ENCODE measurements at regions not wholly inside any gene's neighbourhood (a gene's known extent, or its start where the extent isn't known, plus 50 kb on each side); places are given as distances from the start of the nearest gene placed in this dataset.

DNA sequence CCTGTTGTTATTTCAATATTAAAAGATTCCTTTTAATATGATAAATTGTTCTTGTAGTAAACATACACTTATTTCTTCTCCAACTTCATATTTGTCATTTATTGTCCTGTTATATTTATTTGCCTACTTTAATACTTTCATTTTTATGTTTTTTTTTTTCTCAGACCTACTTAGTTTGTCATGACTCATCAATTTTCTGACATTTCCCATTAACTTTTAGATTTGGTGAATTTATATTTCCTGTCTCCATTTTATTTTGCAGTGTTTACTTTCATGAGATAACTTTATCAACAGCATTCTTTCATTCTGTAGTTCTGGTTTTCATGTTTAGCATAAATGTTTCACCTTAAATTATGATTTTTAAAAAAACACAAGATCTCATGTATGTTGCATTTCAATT, 788.7 kb downstream of the EFNA5 start:
- Mint-ChIP-seq H3K4me3 (ENCODE audit: unreplicated experiment) (no peak overlapping the region), H3K9me3 (ENCODE audit: unreplicated experiment) (peaks cover 4% of the 10 kb centered on the region), H3K4me1 (ENCODE audit: unreplicated experiment) (no peaks in the 10 kb centered on the region), H3K36me3 (ENCODE audit: low read depth, unreplicated experiment) (no peaks in the 10 kb centered on the region), H3K27me3 (ENCODE audit: unreplicated experiment) (peaks cover 3% of the 10 kb centered on the region), H3K27ac (ENCODE audit: unreplicated experiment) (no peak overlapping the region)
- TF ChIP-seq, protein P1, sequence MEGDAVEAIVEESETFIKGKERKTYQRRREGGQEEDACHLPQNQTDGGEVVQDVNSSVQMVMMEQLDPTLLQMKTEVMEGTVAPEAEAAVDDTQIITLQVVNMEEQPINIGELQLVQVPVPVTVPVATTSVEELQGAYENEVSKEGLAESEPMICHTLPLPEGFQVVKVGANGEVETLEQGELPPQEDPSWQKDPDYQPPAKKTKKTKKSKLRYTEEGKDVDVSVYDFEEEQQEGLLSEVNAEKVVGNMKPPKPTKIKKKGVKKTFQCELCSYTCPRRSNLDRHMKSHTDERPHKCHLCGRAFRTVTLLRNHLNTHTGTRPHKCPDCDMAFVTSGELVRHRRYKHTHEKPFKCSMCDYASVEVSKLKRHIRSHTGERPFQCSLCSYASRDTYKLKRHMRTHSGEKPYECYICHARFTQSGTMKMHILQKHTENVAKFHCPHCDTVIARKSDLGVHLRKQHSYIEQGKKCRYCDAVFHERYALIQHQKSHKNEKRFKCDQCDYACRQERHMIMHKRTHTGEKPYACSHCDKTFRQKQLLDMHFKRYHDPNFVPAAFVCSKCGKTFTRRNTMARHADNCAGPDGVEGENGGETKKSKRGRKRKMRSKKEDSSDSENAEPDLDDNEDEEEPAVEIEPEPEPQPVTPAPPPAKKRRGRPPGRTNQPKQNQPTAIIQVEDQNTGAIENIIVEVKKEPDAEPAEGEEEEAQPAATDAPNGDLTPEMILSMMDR (IDR thresholded peaks at IDR 0.05; ENCODE audit: unreplicated experiment), result no peak
- DNase-seq (ENCODE audit: low spot score), result no peak

DNA sequence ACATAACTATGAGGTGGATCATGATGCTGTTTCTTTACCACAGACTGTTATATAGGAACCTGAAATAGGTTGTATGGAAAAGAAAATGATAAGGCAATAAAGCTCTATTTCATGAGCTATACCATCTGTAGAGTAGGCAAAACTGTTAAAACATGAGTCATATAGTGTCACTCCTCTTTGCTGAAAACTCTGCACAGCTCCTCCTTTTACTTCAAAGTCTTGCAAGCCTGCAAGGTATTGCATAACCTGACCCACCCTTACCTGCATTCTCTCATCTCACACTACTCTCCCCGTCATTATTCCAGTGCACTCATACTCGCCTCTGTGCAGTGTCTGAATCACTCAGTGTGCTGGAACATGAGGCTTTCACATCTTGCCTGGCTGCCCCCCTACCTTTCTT, 790.1 kb downstream of the EFNA5 start:
- Mint-ChIP-seq H3K27ac (ENCODE audit: unreplicated experiment) (no peak overlapping the region), H3K27me3 (ENCODE audit: unreplicated experiment) (peaks cover 5% of the 10 kb centered on the region), H3K4me1 (ENCODE audit: unreplicated experiment) (no peaks in the 10 kb centered on the region), H3K4me3 (ENCODE audit: unreplicated experiment) (no peak overlapping the region), H3K36me3 (ENCODE audit: low read depth, unreplicated experiment) (no peaks in the 10 kb centered on the region), H3K9me3 (ENCODE audit: unreplicated experiment) (peaks cover 4% of the 10 kb centered on the region)
- DNase-seq (ENCODE audit: low spot score), result no peak
- TF ChIP-seq, protein P1 (IDR thresholded peaks at IDR 0.05; ENCODE audit: unreplicated experiment), result no peak

DNA sequence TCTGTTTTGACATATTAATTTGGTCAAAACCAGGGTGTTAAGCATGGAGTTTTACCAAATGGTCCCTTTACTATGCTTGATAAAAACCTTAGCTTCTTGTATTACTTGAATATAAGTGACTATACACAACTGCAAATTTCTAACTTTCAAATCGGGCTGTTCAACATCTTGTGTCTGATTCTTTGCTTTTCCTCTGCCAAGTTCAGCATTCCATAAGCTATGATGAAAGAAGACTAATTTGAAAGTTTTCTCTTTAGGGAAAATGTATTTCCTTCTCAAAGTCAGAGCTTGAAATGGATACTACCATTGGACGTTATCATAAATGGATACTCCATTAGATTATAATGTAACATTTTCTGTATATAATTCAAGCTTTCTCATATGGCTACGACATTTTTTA, 792.9 kb downstream of the EFNA5 start:
- Mint-ChIP-seq H3K9me3 (ENCODE audit: unreplicated experiment) (peaks cover 4% of the 10 kb centered on the region), H3K27ac (ENCODE audit: unreplicated experiment) (no peak overlapping the region), H3K36me3 (ENCODE audit: low read depth, unreplicated experiment) (no peaks in the 10 kb centered on the region), H3K27me3 (ENCODE audit: unreplicated experiment) (peaks cover 5% of the 10 kb centered on the region), H3K4me3 (ENCODE audit: unreplicated experiment) (no peak overlapping the region), H3K4me1 (ENCODE audit: unreplicated experiment) (no peaks in the 10 kb centered on the region)
- DNase-seq (ENCODE audit: low spot score), result no peak
- TF ChIP-seq, protein P1 (IDR thresholded peaks at IDR 0.05; ENCODE audit: unreplicated experiment), result no peak

DNA sequence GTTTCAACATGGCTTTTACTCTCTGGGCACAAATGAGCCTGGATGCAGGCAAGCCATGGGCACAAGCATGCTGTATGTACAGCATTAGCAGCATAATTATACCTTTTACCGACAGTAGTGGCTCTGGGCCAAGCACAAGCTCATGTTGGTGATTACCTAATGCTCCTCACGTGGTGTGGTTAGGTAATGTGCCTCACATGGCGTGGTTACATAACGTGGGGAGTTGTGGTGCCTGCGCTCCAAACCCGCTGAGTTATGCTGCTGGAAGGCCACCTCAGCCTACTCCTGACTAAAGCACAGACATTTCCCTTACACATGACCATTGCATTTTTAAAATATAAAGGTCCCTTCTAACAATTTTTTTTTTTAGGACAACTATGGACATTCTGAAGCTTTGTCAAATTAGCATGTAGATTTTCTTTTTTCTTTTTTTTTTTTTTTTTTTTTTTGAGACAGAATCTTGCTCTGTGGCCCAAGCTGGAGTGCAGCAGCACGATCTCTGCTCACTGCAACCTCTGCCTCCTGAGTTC, 794.0 kb downstream of the EFNA5 start:
- Mint-ChIP-seq H3K4me3 (ENCODE audit: unreplicated experiment) (no peak overlapping the region), H3K27ac (ENCODE audit: unreplicated experiment) (no peak overlapping the region), H3K4me1 (ENCODE audit: unreplicated experiment) (no peaks in the 10 kb centered on the region), H3K9me3 (ENCODE audit: unreplicated experiment) (peaks cover 4% of the 10 kb centered on the region), H3K36me3 (ENCODE audit: low read depth, unreplicated experiment) (no peaks in the 10 kb centered on the region), H3K27me3 (ENCODE audit: unreplicated experiment) (peaks cover 5% of the 10 kb centered on the region)
- TF ChIP-seq, protein P1 (IDR thresholded peaks at IDR 0.05; ENCODE audit: unreplicated experiment), result no peak
- no peak for DNase-seq (ENCODE audit: low spot score)

DNA sequence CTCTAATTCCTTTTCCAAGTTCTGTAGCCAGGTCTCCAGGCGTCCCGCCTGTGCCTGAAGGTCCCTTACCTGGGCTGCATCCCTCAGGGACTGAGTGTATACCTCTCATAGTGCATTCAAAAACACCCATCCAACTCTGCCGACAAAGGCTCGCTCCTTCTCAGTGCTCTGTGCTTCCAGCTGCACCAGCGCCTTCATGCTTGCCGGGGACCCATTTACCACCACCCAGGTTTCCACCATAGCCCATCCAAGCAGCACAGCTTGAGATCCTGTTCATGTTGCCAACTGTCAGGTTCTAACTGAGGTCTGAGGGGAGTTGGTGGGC, 794.5 kb downstream of the EFNA5 start:
- no peak for DNase-seq (ENCODE audit: low spot score)
- H3K9me3 Mint-ChIP-seq (ENCODE audit: unreplicated experiment), result peaks cover 4% of the 10 kb centered on the region
- no peak overlapping the region for H3K4me3 Mint-ChIP-seq (ENCODE audit: unreplicated experiment)
- H3K4me1 Mint-ChIP-seq (ENCODE audit: unreplicated experiment), result no peaks in the 10 kb centered on the region
- H3K36me3 Mint-ChIP-seq (ENCODE audit: low read depth, unreplicated experiment), result no peaks in the 10 kb centered on the region
- H3K27ac Mint-ChIP-seq (ENCODE audit: unreplicated experiment), result no peak overlapping the region
- H3K27me3 Mint-ChIP-seq (ENCODE audit: unreplicated experiment), result peaks cover 5% of the 10 kb centered on the region
- TF ChIP-seq, protein P1 (IDR thresholded peaks at IDR 0.05; ENCODE audit: unreplicated experiment), result no peak

Data from endothelial cell (in vitro differentiated cells).